NOMO-1 (cell line): ENCODE measurements at regions not wholly inside any gene's neighbourhood (a gene's known extent, or its start where the extent isn't known, plus 50 kb on each side); places are given as distances from the start of the nearest gene placed in this dataset.

Experiments used
- DNase-seq, 2 experiments: peaks; one replicate each; lab custom pipeline; 2025; ENCODE audit not compliant: unreplicated experiment in 2 of 2; lab: John Stamatoyannopoulos, UW

DNA sequence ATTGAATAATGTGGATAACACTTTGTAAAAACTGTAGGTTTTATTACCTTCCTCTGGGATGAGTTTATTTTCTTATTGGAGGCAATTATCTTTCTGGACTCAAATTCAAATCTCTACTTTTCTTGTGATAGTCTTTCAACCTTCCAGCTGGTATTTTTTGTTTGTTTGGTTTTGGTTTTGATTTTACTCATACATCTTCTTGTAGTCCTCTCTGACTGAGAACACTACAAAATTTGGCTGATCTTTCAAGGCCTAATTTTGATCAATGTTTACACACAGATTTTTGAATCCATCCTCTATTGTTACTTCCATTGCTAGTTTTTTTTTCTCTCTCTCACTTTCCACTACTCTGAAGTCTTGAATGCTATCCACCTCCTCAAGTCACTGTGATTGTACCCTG is 303.8 kb upstream of the NECTIN3 start:
- no peak for DNase-seq

DNA sequence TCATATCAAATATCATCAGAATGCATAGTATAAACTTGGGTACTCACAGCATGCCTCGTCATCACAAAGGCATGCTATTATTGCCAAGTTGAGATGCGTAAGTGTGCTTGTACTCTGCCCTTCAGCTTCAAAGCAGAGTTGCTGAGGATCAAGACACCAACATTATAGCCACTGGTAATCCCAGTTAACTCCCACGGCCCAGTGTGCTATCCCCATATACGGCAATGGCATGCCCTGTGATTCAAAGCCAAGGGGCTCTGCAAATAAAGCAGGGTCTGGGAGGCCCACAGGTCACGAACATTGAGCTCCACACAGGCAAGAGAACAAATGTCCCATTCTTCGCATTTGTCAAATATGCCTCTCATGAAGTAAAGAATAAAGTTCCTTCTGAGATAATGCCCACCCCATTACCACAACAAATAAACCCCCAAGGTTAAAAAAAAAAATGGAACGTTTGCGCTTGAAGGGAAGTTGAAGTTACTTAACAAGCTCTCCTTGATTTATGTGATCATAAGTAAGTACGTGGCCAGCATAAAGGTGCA is 298.1 kb upstream of the NECTIN3 start:
- DNase-seq = no peak

DNA sequence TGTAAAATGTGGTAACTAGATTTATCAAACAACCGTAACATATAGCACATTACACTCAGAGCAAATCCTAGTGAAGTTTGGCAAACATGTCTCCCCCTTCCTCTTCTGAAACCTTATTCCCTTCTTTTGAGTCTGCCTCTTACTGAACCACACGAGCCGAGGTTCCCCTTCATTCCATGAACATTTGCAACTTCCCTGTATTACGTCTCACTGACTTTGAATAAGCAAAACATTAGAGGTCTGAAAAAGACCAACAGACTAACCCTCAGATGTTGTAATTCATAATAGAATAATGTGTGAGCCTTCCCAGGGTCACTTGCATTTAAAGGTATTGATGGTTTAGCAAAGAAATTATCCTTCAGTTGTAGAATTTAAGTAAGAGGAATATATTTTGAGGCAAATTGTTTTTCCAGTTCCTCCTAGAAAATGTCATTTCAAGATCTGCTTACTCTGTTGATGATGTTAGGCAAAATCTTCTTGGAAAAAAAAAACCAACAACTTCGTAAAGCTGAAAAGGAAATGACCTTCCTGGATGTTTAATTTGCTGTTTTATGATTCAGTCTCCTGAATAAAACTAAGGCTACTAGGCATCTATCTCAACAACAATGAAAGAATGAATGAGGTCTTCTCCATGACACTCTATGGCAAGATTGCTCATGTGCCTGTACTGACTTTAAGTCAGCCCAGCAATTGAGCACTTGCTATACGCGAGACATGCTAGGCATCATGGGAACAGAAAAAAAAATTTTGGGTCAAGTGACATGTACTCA is 296.9 kb upstream of the NECTIN3 start:
- no peak for DNase-seq

DNA sequence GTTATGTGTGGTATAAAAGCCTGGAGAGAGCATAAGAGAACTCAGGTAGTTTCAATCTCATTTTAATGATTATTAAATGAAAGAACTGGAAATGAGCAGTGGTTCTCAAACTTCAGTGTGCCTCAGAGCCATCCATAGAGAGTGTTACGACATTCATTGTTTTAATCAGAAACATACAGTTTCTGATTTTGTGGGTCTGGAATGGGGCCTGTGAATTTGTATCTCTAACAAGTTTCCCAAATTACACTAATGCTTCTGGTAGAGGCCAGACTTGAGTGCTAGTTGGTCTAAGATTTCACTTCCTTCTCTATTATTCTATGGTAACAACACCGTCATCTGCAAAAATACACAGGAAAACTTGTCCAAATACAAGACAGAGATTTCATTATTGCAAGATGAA is 292.0 kb upstream of the NECTIN3 start:
- no peak for DNase-seq

DNA sequence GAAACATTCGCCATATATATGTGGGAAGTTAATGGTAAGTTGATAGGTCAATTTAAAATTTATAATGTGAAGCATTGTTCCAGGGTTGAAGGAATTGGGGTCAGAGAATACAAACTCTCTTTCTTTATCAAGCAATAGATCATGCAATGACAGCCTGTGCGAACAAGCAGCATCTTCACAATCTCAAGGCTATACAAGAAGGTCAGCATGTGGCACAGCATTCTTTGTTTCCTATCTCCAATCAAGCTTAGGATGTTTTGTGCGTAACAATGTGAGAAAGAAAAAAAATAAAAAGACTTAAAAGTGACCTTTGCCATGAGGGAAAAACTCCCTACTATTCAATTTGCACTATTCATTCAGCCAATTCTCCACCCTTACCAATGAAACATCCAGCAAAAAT is 288.1 kb upstream of the NECTIN3 start:
- DNase-seq = no peak

DNA sequence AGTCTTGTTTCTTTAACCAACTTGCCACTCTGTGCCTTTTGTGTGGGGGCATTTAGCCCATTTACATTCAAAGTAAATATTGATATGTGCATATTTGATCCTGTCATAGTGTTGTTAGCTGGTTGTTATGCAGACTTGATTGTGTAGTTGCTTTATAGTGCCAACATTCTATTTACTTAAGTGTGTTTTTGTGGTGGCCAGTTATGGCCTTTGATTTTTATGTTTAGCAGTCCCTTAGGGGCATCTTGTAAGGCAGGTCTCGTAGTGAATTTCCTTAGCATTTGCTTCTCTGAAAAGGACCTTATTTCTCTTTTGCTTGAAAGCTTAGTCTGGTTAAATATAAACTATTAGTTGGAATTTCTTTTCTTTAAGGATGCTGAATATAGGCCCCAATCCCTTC is 282.8 kb upstream of the NECTIN3 start:
- DNase-seq = no peak

DNA sequence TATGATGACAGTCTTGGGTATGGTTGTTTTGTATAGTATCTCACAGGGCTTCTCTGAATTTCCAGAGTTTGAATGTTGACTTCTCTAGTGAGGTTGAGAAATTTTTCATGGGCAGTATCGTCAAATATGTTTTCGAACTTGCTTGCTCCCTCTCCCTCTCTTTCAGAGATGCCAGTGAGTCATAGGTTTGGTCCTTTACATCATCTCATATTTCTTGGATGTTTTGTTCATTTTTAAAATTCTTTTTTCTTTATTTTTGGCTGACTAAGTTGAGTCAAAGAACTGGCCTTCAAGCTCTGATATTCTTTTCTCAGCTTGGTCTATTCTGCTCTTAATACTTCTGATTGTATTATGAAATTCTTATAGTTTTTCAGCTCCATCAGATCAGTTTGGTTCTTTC is 282.3 kb upstream of the NECTIN3 start:
- no peak for DNase-seq

DNA sequence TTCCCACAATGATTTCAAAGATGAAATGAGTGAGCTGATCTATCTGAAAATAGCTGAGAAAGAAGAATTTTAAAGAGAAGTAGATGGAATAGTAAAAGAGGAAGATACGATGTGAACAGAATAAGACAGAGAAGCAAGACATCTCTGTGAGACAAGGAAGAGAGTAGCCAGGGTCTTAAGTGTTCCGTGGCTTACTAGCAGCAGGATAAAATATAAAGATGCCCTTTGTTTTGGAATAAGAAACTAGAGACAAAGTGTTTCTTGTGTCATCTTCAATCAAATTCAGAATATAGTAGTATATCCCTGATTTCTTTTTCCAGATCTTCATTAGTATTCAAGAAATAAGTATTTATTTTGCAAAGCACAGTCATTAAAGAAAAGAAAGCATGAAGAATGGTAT is 281.0 kb upstream of the NECTIN3 start:
- DNase-seq = no peak

DNA sequence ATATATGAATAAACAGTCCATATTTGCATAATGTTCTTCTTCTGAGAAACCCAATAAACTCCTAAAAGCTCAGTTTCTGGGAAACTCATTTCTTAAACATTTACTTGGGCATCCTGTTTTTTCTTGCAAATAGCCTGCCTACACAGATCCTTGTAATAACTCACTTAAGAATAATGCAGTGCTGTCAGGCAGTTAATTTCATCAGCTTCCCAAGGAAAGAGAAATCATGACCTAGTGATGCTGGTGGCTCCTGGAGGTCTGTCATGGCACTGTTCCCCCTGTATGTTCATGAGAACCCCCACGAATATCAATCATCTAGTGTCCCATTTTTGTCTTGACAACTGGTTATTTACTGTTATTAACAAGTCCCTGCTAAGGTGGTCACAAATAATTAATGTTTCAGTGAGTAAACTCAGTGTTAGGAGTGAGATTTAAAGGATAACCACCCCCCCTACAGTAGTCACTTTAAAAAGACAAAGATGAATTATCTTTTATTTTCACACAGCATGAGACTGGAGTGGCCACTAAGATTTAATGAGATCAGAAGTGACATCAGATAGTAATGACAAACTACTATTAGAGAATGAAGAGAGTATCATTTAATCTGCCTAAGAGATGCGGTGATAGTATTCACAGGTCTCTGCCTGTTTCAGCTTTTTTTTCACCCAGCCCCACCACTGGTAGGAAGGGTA is 279.5 kb upstream of the NECTIN3 start:
- no peak for DNase-seq

DNA sequence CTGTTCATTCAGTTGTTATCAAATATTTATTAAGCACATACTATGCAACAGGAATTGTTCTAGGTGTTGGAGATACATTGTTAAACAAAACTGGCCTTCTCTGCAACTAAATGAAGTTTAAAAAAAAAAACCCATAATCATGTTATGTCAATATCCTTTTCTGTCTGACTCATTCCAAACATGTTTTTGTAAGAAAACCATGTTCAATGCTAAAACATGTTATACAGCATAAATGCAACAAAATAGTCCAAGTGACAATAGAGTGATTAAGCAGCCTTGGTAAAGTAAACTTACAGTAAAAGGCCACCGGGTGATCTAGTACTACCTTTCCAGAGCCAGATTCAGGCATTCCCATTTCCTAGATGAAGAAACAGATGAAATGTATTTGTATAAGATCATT is 278.0 kb upstream of the NECTIN3 start:
- no peak for DNase-seq

DNA sequence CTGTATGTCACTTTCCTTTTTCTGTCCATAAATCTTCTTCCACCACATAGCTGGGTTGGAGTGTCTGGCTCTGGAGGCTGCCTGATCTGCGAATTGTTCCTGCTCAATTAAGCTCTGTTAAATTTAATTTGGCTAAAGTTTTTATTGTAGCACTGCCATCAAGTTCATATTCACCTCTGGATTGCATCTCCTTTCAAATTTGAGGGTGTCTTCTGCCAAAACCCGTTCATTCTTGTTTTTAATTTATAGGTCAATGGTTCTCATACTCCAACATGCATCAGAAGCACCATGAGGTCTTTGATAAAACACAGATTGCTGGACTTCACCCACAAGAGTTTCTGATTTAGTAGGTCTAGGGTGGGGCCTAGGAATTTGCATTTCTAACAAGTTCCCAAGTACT is 276.5 kb upstream of the NECTIN3 start:
- no peak for DNase-seq

DNA sequence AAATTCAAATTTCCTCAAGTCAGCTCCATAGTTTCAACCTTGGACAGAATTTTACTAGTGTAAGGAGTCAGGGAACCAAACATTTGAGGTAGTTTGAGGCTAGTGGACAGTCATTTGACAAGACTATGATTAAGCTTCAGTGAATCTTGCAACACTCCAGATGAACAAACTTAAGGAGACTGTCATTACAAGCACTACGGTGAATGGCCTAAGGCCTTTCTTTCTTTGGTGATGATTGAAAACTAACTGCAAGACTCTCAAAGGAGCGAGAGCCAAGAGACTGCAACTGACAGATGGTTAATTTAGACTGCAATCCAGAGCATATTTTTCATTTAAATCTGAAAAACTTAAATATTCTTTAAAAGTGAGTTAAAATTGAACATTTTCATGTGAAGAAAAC is 272.3 kb upstream of the NECTIN3 start:
- no peak for DNase-seq

DNA sequence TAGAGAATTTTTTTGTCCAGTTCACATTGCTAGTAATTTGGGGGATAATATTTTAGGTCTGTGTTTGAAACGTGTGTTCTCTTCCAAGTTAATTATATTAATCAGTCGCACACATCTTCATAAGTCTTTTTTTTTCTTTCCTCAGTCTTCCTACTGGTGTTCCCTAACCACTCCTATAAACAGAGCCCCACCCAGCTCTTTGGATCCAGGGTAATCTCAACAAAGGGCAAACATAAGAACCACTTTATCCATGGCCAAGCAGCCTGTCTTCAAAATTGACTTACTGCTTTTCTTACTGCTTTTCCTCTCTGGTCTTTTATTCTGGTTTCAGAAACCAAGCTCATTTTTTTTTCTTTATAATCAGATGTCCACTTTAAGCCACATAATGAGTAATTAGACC is 266.8 kb upstream of the NECTIN3 start:
- DNase-seq = no peak

DNA sequence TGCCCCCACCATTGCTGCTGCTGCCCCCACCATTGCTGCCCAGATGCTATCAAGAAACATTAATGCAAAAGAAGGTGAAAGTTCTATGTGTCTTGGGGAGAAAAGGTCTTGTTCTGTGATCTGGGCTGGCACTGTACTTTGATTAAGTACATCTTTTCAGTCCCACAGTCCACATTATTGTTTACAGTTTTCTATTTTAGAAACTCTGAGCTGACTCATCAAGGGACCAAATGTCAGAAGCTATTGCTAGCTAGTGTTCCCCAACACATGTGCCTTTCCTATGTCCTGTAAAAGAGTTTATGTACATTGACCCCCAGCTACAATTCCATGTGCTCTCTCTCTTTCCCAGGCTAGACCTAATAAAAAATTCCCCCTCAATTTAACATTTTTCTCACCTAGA is 264.7 kb upstream of the NECTIN3 start:
- DNase-seq = no peak

DNA sequence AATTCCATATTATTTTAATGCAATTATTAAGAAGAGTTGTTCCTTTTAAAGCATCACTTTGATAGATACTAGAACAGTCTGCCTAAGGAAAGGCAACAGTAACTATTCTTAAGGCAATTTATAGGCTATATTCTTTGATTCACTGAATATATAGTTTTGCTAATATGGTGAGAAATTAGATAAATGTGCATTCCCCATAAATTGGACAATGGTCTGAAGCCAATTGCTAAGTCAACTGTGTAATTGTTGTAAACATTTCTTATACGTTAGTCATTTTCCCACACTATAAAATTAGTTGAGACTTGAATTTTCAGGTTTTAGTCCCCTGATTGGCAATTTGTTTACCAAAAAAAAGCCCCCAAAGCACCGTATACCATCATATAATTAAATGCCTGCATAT is 263.0 kb upstream of the NECTIN3 start:
- DNase-seq = no peak

DNA sequence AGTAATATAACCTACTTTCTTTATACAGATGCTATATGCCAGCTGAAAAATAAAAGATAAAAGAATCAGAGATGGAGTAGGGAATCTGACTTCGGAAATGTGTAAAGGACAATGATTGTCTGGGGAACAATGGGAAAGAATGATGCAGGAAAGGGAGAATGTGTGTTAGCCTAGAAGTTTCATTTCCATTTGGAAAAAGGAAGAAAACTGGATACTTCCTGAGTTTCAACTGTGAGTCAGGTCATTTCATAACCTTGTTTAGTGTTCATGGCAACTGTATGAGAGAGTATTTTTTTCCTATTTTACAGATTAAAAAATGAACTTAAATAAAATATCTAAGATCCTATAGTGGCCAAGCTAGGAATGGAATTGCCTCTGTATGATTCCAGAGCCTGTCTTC is 261.3 kb upstream of the NECTIN3 start:
- DNase-seq = no peak

DNA sequence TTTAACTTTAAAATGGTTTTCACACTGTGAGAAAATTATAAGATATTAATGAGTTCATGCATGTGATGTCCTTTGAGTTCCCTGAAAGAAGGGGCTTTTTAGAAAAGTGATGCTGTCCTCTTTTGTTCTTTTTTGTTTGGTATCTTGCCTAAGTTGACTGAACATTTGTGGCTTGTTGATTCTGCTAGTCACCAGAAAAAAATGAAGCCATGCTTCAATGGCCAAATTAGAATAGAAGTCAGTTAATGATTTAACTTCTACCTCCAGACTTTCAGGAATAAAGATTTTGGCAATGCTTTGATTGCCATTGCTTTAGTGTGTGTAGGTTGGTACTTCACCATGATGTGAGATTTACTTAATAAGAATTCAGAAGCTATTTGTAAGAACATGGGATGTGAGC is 260.6 kb upstream of the NECTIN3 start:
- DNase-seq = no peak

DNA sequence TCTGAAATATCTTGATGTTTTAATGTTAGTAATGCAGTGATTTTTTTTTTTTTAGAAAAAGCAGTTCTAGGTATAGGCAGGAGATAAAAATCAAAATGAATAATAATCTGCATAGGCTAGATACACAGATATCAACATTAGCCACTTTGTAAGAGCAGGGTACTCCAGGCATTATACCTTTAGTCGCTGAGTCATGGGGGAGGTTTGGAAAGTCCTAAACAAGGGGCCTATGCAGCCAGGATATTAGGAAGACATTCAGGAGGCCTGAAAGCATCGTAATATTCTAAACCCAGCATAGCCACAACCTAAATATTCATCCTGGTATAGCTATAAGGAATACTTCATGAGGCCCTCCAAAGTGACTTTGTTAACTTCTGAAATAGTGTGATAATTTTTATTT is 258.1 kb upstream of the NECTIN3 start:
- no peak for DNase-seq

DNA sequence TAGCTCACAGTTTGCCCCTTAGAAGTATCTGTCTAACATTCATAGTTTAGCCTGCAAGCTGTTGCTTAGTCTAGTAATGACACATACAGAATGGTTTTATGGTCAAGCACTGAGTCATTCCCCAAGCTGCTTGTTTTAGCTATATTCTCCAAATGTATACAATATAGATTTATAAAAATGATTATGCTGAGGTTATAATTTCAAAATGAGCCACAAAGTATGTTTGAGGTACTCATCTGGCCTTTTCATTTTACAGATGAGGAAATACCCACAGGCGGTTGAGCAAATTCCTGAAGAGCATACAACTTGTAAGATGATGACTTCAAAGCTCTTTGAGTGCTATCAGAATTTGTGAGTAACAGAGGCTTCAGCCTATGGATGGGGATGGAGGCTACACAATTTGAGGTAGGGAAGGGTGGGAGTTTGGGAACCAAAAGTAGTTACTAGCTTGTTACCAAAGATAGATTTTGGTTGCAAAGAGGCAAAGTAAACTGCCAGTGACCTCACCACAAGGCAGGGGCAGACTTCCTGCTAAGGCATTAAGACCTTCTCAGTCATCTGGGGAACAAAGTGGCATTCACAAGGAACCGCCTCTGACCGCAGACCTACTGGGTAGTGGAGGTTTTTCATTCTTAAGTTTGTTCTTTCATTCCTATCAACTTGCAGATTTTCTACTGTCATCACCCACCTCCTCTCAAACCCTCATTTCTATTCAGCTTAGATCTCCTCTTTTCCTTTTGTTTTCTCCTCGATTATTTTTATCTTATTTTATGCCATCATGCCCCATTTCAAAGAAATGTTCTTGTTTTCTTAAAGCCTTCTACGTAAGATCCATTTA is 257.2 kb upstream of the NECTIN3 start:
- DNase-seq = no peak

DNA sequence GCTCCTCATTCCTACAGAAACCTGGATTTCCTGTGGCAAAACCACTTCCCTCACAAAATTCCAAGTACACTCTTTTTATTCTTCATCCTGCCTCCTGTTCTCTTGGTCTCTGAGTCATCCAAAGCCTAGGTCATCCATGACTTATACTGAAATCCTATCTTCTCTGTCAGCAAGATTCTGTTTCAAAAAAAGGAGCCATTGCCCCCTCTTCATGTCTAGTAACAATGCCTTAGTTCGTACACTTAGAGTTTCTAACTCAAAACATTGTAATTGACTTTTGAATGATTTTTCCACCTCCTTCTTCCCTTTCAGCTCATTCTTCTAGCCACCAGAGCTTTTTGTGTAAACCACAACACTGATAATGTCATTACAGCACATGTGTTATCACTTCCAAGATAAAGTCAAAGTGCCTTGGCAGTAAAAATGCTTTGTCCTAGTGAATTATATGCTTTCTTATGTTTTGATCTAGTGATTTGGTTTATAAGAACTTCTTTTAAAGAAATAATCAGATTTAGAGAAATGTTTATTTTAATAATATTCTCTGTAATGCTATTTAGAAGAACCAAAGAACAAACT is 256.5 kb upstream of the NECTIN3 start:
- DNase-seq = no peak

DNA sequence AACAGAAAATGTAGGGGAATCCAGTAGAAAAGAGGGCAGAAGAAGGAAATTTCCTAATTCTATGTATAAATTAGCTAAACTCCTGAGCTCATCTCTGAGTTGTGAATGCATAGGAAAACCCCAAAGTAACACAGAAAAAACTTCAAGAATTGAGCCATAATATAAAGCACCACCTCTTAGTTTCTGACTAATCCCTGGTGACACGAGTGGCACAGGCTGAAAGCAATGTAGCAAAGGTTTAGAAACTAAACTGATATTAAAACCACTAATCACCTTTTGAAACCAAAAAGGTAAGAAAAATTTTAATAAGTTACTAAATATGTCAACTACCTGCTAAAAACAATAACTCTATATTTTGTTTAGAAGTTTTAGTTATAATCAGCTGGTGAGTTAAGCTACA is 255.6 kb upstream of the NECTIN3 start:
- no peak for DNase-seq
